HepG2 (cell line): ENCODE measurements at regions not wholly inside any gene's neighbourhood (a gene's known extent, or its start where the extent isn't known, plus 50 kb on each side); places are given as distances from the start of the nearest gene placed in this dataset.

ENCODE experiments used
- ATAC-seq: fragments of 200-7000 bp; cut with Tn5 transposase; 3 replicates; pipeline ENCODE4 v1.9.1; 2020; ENCODE audit warnings: mild to moderate bottlenecking, moderate library complexity
- BruUV-seq: library from RNA; stranded (reverse); fragments of 400-500 nt; replicated peaks from 2 replicates; lab custom pipeline; 2021; lab: Mats Ljungman, UMichigan
- CTCF ChIA-PET: fragments of 300-600 bp; formaldehyde crosslinking; extraction: SDS; loops from one replicate; lab custom pipeline; 2021; ENCODE audit warnings: low total read pairs, inconsistent platforms, low intra/inter-chr PET ratio; lab: Yijun Ruan, JAX
- POLR2A ChIA-PET: fragments of 350-600 bp; sonication (Branson Sonifier 250); formaldehyde crosslinking; loops from one replicate; lab custom pipeline; 2020; ENCODE audit warnings: antibody characterized with exemption, inconsistent platforms; lab: Yijun Ruan, JAX
- DNase-seq: peaks from one replicate; pipeline ENCODE4 v3.0.0-alpha.2; 2015; ENCODE audit warnings: low spot score
- FAIRE-seq: peaks from 3 replicates; lab custom pipeline; 2011; peaks lifted over from hg19 to GRCh38; lab: Jason Lieb, UNC
- H2AFZ ChIP-seq: one replicate; pipeline ENCODE4 v1.6.1; 2011; ENCODE audit warnings: low read length, inconsistent platforms
- H3K27ac ChIP-seq: fragments of 300-600 bp; 3 replicates; pipeline ENCODE4 v1.8.0; 2011; ENCODE audit warnings: mixed run types, mild to moderate bottlenecking, mixed read lengths, low read length, inconsistent platforms; ENCODE audit not compliant: insufficient read depth; ENCODE audit errors: extremely low read length
- H3K27me3 ChIP-seq, 2 experiments: fragments of 200-600 bp in 1 of 2; 2 replicates in 1 of 2; 3 replicates in 1 of 2; pipeline versions ENCODE4 v1.6.0 to v1.8.0; 2011; ENCODE audit warnings: low read length in 2 of 2, mild to moderate bottlenecking in 2 of 2, moderate library complexity in 2 of 2, inconsistent platforms in 1 of 2; ENCODE audit not compliant: insufficient read depth in 2 of 2, control insufficient read depth in 1 of 2
- H3K36me3 ChIP-seq, 2 experiments: fragments of 200-600 bp in 1 of 2; replicated peaks in 1 of 2; 2 replicates in 1 of 2; 3 replicates in 1 of 2; pipeline versions ENCODE4 v1.5.1 to v1.8.0; 2011; ENCODE audit warnings: low read length in 2 of 2, inconsistent platforms in 1 of 2; ENCODE audit not compliant: insufficient read depth in 2 of 2, control insufficient read depth in 1 of 2
- H3K4me1 ChIP-seq: 2 replicates; pipeline ENCODE4 v1.5.1; 2012; ENCODE audit warnings: low read length, inconsistent platforms; ENCODE audit not compliant: insufficient read depth
- H3K4me2 ChIP-seq: 2 replicates; pipeline ENCODE4 v1.6.0; 2011; ENCODE audit warnings: low read depth, low read length, inconsistent platforms
- H3K4me3 ChIP-seq, 3 experiments: fragments of 200-600 bp in 1 of 3; sonication (generic), shearing (Covaris generic) in 1 of 3; replicated peaks in 1 of 3; 2 replicates each; pipeline ENCODE4 v1.5.1; 2011 to 2016; ENCODE audit warnings: low read length in 3 of 3, inconsistent platforms in 2 of 3, low read depth in 2 of 3, mild to moderate bottlenecking in 2 of 3, control low read depth in 1 of 3, mixed read lengths in 1 of 3; ENCODE audit not compliant: insufficient read depth in 1 of 3
- H3K79me2 ChIP-seq: one replicate; pipeline ENCODE4 v1.6.1; 2011; ENCODE audit warnings: low read length, inconsistent platforms; ENCODE audit not compliant: insufficient read depth
- H3K9ac ChIP-seq: 2 replicates; pipeline ENCODE4 v1.6.0; 2011; ENCODE audit warnings: mild to moderate bottlenecking, low read depth, low read length, inconsistent platforms; ENCODE audit not compliant: insufficient read depth
- H3K9me3 ChIP-seq: 2 replicates; pipeline ENCODE4 v1.5.1; 2012; ENCODE audit warnings: mild to moderate bottlenecking, low read length
- H4K20me1 ChIP-seq: 2 replicates; pipeline ENCODE4 v1.6.0; 2011; ENCODE audit warnings: inconsistent platforms, mild to moderate bottlenecking, low read length, moderate library complexity; ENCODE audit not compliant: insufficient read depth
- MEIS1 ChIP-seq: sonication (generic); formaldehyde crosslinking; IDR thresholded peaks from 2 replicates; pipeline ENCODE4 v1.9.0; 2021; ENCODE audit warnings: mild to moderate bottlenecking, missing genetic modification reagents, moderate library complexity, borderline replicate concordance
- NFAT5 ChIP-seq: sonication (generic); formaldehyde crosslinking; IDR thresholded peaks from 2 replicates; pipeline ENCODE4 v1.4.0; 2020; ENCODE audit warnings: missing genetic modification reagents
- PBX3 ChIP-seq: sonication (generic); formaldehyde crosslinking; IDR thresholded peaks from 2 replicates; pipeline ENCODE4 v1.8.1; 2023; ENCODE audit warnings: missing genetic modification reagents, inconsistent platforms, borderline replicate concordance
- ZBTB39 ChIP-seq: sonication (generic); formaldehyde crosslinking; IDR thresholded peaks from 2 replicates; pipeline ENCODE4 v1.5.0; 2020; ENCODE audit warnings: missing genetic modification reagents
- ZBTB44 ChIP-seq: sonication (generic); formaldehyde crosslinking; IDR thresholded peaks from 2 replicates; pipeline ENCODE4 v1.4.0; 2020; ENCODE audit warnings: missing genetic modification reagents
- ZFP91 ChIP-seq: sonication (generic); formaldehyde crosslinking; IDR thresholded peaks from 2 replicates; pipeline ENCODE4 v1.9.0; 2022; ENCODE audit warnings: missing genetic modification reagents, mild to moderate bottlenecking, borderline replicate concordance
- ZIK1 ChIP-seq: sonication (generic); formaldehyde crosslinking; IDR thresholded peaks from 2 replicates; pipeline ENCODE4 v1.5.0; 2020; ENCODE audit warnings: mild to moderate bottlenecking, low read depth, missing genetic modification reagents, borderline replicate concordance
- ZNF335 ChIP-seq: sonication (generic); formaldehyde crosslinking; IDR thresholded peaks from 2 replicates; pipeline ENCODE4 v1.4.0; 2020; ENCODE audit warnings: missing genetic modification reagents
- ZNF672 ChIP-seq: sonication (generic); formaldehyde crosslinking; IDR thresholded peaks from 2 replicates; pipeline ENCODE4 v1.8.1; 2022; ENCODE audit warnings: missing genetic modification reagents
- ZNF766 ChIP-seq: sonication (generic); formaldehyde crosslinking; IDR thresholded peaks from 2 replicates; pipeline ENCODE4 v1.5.0; 2020; ENCODE audit warnings: missing genetic modification reagents, borderline replicate concordance
- ZSCAN25 ChIP-seq: sonication (generic); formaldehyde crosslinking; IDR thresholded peaks from 2 replicates; pipeline ENCODE4 v1.8.0; 2022; ENCODE audit warnings: mild to moderate bottlenecking, missing genetic modification reagents
- WGBS: methylation state at CpG from one replicate; pipeline ENCODE4 v1.1.6; 2017; ENCODE audit warnings: low lambda C conversion rate; 5-methylcytosine and 5-hydroxymethylcytosine counted together
- in situ Hi-C: cut with HindIII; loops from 2 replicates; pipeline ENCODE4 v1.10.0; 2017; ENCODE audit warnings: low pct_unique_long_range_greater_than_20kb; ENCODE audit not compliant: extremely low pct_ligation_motif_present
- intact Hi-C: fragments of 100-400 bp; cut with micrococcal nuclease; formaldehyde crosslinking; loops from one replicate; pipeline ENCODE4 v1.10.0; 2022; ENCODE audit not compliant: unreplicated experiment

GRCh38 chr2:20113004-20113796 lies 61.8 kb upstream of the LAPTM4A start:
- FAIRE-seq (no peak), ATAC-seq (no peak), DNase-seq (no peak)
- in situ Hi-C loops (no loop called here), intact Hi-C loops (no loop called here)
- ChIA-PET POLR2A (no interaction called here), CTCF (no interaction called here)
- H3K4me2 ChIP-seq, result peak overlapping the region; percentile 34; the same call in 1 of the 2 replicates
- H3K27ac ChIP-seq, result no peak overlapping the region
- H3K9me3 ChIP-seq, result peaks cover 6% of the 10 kb centered on the region; the same call in 1 of the 2 replicates
- H3K79me2 ChIP-seq, result no peaks in the 10 kb centered on the region
- peaks cover 88% of the 10 kb centered on the region for H3K4me1 ChIP-seq
- H3K9ac ChIP-seq, result no peak overlapping the region
- 0 out of 5 replicates have a peak, but pooled peaks cover 0 to under 1% of the 10 kb centered on the region in 2 experiments for H3K27me3 ChIP-seq
- no peak overlapping the region for H2AFZ ChIP-seq
- H3K36me3 ChIP-seq, result no peaks in the 10 kb centered on the region
- BruUV-seq, result no TSS peak
- H4K20me1 ChIP-seq, result no peaks in the 10 kb centered on the region
- H3K4me3 ChIP-seq, result no peak overlapping the region
- 77% methylated on average over 15 of the region's 15 CpGs for WGBS
- TF ChIP-seq ZNF672 (CRISPR knock-in tag) (no peak), ZBTB44 (CRISPR knock-in tag) (no peak), ZBTB39 (no peak), ZNF335 (CRISPR knock-in tag) (no peak), ZNF766 (CRISPR knock-in tag) (no peak), ZIK1 (CRISPR knock-in tag) (no peak), MEIS1 (no peak), NFAT5 (CRISPR knock-in tag) (no peak), PBX3 (CRISPR knock-in tag) (no peak), ZFP91 (CRISPR knock-in tag) (no peak), ZSCAN25 (CRISPR knock-in tag) (no peak)
